ENCODE measurements at regions not wholly inside any gene's neighbourhood (a gene's known extent, or its start where the extent isn't known, plus 50 kb on each side); places are given as distances from the start of the nearest gene placed in this dataset.

DNA sequence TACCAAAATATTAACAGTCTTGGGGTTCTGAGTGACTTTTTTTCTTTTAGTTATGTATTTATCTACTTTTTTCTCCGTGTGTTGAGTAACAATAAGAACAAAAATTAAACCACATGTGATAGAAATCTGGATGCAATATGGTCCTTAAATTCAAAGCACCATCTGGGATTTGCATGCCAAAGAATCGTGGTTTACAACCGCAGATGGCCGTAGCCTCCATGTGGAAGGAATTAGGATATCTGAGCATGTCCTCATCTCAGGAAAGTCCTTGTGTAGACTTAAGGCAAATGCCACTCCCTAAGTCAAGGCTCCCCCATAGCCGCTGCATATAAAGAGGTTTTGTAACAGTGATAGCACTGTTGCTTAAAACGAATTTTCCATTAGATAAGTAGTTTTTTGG lies 304.0 kb downstream of the ZEB1 start:
- TF ChIP-seq MECOM (CRISPR knock-in tag; IDR thresholded peaks at IDR 0.05) (no peak), POLR3G (IDR thresholded peaks at IDR 0.05; ENCODE audit: extremely low read depth, insufficient read length, insufficient replicate concordance) (no peak), SIX5 (IDR thresholded peaks at IDR 0.05; ENCODE audit: borderline replicate concordance in 1 of 2, insufficient read depth in 1 of 2, low read depth in 1 of 2, low read length in 2 of 2) (no peak), NFIC (IDR thresholded peaks at IDR 0.05) (no peak), SREBF1 (IDR thresholded peaks at IDR 0.05; ENCODE audit: borderline replicate concordance, low read depth, low read length) (no peak), ZNF143 (CRISPR knock-in tag; IDR thresholded peaks at IDR 0.05) (no peak), RFX5 (IDR thresholded peaks at IDR 0.05; ENCODE audit: low read depth, low read length) (no peak), JUNB (CRISPR knock-in tag; conservative IDR thresholded peaks at IDR 0.05) (no peak), SRSF1 (IDR thresholded peaks at IDR 0.05; ENCODE audit: low read depth, low read length) (no peak), POLR2A (conservative IDR thresholded peaks at IDR 0.05) (no peak), MEF2A (IDR thresholded peaks at IDR 0.05; ENCODE audit: control insufficient read depth, low read depth, low read length) (no peak)
- TF ChIP-seq, protein P1, sequence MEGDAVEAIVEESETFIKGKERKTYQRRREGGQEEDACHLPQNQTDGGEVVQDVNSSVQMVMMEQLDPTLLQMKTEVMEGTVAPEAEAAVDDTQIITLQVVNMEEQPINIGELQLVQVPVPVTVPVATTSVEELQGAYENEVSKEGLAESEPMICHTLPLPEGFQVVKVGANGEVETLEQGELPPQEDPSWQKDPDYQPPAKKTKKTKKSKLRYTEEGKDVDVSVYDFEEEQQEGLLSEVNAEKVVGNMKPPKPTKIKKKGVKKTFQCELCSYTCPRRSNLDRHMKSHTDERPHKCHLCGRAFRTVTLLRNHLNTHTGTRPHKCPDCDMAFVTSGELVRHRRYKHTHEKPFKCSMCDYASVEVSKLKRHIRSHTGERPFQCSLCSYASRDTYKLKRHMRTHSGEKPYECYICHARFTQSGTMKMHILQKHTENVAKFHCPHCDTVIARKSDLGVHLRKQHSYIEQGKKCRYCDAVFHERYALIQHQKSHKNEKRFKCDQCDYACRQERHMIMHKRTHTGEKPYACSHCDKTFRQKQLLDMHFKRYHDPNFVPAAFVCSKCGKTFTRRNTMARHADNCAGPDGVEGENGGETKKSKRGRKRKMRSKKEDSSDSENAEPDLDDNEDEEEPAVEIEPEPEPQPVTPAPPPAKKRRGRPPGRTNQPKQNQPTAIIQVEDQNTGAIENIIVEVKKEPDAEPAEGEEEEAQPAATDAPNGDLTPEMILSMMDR (IDR thresholded peaks at IDR 0.05 in 2 of 3, conservative IDR thresholded peaks at IDR 0.05 in 1 of 3; ENCODE audit: insufficient read depth in 2 of 3, low read depth in 1 of 3, low read length in 3 of 3), result no peak
- TF ChIP-seq, protein P2, sequence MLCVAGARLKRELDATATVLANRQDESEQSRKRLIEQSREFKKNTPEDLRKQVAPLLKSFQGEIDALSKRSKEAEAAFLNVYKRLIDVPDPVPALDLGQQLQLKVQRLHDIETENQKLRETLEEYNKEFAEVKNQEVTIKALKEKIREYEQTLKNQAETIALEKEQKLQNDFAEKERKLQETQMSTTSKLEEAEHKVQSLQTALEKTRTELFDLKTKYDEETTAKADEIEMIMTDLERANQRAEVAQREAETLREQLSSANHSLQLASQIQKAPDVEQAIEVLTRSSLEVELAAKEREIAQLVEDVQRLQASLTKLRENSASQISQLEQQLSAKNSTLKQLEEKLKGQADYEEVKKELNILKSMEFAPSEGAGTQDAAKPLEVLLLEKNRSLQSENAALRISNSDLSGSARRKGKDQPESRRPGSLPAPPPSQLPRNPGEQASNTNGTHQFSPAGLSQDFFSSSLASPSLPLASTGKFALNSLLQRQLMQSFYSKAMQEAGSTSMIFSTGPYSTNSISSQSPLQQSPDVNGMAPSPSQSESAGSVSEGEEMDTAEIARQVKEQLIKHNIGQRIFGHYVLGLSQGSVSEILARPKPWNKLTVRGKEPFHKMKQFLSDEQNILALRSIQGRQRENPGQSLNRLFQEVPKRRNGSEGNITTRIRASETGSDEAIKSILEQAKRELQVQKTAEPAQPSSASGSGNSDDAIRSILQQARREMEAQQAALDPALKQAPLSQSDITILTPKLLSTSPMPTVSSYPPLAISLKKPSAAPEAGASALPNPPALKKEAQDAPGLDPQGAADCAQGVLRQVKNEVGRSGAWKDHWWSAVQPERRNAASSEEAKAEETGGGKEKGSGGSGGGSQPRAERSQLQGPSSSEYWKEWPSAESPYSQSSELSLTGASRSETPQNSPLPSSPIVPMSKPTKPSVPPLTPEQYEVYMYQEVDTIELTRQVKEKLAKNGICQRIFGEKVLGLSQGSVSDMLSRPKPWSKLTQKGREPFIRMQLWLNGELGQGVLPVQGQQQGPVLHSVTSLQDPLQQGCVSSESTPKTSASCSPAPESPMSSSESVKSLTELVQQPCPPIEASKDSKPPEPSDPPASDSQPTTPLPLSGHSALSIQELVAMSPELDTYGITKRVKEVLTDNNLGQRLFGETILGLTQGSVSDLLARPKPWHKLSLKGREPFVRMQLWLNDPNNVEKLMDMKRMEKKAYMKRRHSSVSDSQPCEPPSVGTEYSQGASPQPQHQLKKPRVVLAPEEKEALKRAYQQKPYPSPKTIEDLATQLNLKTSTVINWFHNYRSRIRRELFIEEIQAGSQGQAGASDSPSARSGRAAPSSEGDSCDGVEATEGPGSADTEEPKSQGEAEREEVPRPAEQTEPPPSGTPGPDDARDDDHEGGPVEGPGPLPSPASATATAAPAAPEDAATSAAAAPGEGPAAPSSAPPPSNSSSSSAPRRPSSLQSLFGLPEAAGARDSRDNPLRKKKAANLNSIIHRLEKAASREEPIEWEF (CRISPR knock-in tag; IDR thresholded peaks at IDR 0.05), result no peak
